T47D (cell line): ENCODE measurements at regions not wholly inside any gene's neighbourhood (a gene's known extent, or its start where the extent isn't known, plus 50 kb on each side); places are given as distances from the start of the nearest gene placed in this dataset.
A peak's percentile ranks its signal among the peaks of the same experiment; 100 is the strongest.

Source experiments
- DNase-seq, 2 experiments: peaks; one replicate each; pipeline versions ENCODE4 v3.0.0 to v3.0.0-alpha.2; 2011 to 2012; ENCODE audit warnings: low read depth in 1 of 2, low spot score in 1 of 2
- JUND ChIP-seq: IDR thresholded peaks from 2 replicates; pipeline ENCODE4 v1.6.1; 2012; ENCODE audit warnings: low read depth
- in situ Hi-C: cut with HindIII; loops from 2 replicates; pipeline ENCODE4 v1.10.0; 2016; ENCODE audit warnings: low sequenced_read_pairs, low pct_unique_long_range_greater_than_20kb

DNA sequence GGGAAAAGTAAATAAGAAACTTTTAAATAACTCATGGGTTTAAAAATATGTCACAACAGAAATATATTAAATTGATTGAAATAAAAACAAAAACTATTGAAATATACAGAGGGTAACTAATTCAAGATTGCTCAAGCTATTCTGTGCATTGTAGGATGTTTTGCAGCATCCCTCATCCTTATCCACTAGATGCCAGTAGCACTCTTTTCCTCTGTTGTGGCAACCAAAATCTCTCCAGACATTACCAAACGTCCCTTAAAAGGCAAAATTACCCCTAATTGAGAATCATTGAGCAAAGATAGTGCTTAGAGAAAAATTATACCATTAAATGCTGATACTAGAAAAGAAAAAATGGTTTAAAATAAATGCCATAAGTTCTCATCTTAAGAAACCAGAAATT lies 682.6 kb downstream of the RWDD3 start:
- TF ChIP-seq JUND, result no peak
- peak in 1 of 2 experiments; percentile 10 for DNase-seq
- in situ Hi-C loops, result no loop called here

DNA sequence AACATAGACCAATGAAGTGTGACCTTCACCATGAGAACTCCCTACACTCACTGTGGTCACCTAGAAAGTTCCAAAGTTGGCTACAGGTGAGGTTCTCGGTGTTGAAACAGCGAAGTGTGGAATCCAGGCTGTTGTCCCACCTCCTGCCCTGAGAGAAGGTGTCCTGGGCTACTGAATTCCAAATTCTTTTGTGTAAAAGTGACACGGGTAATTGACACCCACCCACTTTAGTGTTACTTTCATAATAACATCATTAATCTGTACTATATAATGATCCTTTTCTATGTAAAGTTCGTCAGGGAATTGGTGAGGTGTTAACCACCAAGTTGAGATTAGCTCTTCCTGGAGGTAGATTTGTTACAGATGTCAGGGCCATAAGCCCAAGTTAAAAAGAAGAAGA lies 690.7 kb downstream of the RWDD3 start:
- in situ Hi-C loops, result no loop called here
- no peak for TF ChIP-seq JUND

DNA sequence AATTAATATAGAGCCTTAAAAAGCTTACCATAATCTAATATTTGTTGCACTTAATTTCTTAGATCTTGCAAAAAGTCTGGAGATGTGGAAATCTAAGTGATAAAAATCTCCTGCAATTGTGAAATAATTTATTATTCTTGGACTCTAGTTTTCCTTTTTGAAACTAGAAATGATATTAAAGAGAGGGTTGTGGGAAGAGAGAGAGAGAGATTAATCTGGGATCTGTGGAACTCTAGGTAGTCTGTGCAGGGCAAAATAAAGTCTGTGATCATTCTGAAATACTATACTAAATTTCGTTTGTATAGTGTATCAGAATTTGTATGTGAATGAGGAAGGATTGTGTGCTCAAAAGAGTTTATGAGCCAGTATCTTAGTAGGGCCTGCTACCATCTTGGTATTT lies 692.3 kb downstream of the RWDD3 start:
- TF ChIP-seq JUND, result no peak
- in situ Hi-C loops, result no loop called here

More for the DNA sequence above, 690.7 kb downstream of the RWDD3 start:
- DNase-seq, result no peak

DNA sequence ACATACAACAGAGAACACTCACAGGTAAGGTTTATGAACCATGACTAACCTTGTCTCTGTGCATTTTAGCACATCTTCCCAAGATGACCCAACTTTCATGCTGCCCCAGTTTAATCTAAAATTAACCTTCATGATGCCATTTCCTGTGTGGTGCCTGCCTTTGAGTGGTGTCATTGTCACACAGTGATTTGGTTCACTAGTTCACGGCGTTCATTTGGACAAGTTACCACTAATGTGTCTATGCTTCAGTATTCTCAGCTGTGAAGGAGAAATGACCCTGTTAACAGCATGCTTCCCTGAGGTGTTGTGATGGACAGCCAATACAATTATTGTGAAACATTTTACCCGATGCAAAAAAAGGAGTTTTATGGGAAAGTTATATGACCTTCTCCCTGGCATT lies 693.1 kb downstream of the RWDD3 start:
- no peak for TF ChIP-seq JUND
- DNase-seq, result no peak
- in situ Hi-C loops, result no loop called here

More for the DNA sequence above, 692.3 kb downstream of the RWDD3 start:
- no peak for DNase-seq

DNA sequence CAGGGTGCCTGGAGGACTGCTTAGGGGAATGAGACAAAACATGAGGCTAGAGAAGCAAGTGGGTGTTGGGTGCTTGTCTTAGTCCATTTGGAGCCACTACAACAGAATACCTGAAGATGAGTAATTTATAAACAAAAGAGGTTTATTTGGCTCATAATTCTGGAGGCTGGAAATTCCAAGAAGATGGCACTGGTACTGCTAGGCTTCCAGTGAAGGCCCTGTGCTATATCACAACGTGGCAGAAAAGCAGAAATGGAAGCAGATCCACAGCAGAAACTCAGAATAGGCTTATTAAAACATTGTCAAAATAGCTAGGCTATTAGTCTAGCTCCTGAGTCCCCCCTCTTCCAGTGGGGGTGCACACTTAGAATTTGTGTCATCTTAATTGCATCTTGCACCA lies 701.7 kb downstream of the RWDD3 start:
- DNase-seq, result no peak
- in situ Hi-C loops, result no loop called here
- no peak for TF ChIP-seq JUND

DNA sequence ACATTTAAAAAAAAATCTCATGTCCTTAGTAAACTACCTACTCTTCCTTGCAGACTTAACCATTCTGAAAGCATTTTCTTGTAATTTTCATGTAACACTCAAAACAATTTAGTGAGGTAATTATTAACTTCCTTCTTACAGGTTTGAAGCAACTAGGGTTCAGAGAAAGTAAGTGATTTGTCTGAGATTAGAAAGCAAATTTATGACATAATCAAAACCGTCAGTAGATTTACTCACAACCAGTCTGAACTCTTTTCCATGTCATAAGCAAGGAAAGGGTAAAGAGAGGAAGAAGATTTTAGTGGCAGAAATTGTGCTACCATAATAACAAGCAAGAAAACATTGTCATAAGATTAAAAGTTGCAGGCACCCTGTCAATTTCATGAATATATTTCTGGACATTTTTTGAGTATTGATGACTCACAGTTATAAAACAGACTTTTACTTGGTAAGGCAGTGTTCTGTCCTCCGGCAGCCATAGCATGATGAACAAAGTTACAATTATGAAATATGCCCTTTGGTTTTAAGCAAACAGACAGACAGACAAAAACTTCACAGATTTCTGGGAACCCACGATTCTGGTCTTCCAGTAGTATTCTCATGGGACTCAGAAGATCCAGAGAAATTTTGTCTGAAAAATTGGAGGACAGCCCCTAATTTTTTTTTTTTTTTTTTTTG lies 707.2 kb downstream of the RWDD3 start:
- DNase-seq, result no peak
- in situ Hi-C loops, result no loop called here
- TF ChIP-seq JUND, result no peak

DNA sequence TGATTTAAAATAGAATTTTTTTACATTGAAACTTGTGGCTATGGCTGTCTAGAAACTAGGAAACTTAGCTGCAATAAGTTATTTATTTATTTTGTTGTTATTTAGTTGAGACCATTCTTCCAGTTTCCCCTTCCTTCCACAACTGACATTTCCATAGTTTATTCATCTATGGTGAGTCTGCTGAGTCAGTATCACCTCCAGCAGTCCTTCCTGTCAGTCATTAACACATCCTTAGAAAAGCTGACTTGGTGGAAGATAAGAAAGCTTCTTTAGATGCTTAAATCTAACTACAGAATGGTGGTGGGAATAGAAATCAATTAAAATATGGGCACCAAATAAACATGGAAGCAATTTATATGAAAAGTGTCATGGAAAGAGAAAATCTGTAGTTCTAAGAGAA lies 714.0 kb downstream of the RWDD3 start:
- no peak for TF ChIP-seq JUND
- in situ Hi-C loops, result no loop called here
- DNase-seq, result no peak

DNA sequence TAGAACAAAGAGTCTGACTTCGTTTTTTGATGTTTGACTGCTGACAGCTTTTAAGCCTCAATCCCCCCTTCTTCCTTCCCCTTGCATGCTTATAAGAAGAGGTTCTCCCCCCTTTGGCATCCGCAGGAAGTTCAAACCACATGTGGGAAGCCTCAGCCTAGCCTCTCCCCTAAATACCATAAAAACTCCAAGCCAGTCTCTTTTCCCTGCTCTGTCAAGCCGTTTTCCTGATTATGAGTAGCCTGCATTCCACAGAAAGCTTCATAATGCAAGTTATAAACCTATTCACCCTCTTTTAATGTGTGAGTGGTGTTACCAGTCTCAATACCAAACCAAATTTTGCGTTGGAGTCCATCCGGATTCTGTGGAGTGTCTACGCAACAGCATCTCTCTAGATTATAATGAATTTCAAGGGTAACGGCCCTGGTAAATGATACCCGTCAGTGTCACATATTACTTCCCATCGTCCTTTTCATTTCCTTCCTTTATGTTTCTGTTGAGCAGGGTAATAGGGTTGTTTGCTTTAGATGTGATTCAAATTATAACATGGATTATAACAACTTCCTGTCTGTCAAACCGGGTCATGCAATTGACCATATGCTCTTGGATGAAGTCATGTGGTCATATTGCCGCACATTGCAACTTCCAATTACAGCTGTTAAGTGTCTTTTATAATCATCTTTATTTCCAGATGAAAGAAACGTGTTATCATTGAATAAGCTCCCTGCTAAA lies 717.5 kb downstream of the RWDD3 start:
- TF ChIP-seq JUND, result no peak
- in situ Hi-C loops, result no loop called here
- DNase-seq, result no peak

DNA sequence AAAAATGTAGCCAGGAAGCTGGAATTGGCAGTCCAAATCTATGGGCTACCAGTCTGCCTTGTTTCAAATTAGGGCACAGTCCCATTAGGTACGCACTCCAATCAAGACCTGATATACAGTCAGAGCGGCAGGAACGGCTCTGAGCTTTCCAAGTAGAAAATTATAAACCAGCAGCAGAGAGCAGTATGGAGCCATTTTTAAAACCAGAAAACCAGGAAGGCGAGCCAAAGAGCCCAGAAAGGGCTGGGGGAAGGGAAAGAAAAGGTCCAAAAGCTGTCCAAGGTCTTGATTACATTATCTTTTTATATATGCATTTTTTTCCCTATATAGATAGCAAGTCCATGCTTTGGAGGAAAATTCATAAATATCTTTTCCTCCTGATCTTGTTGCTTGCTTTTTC lies 719.0 kb downstream of the RWDD3 start:
- no peak for TF ChIP-seq JUND
- peak in 1 of 2 experiments; percentile 48 for DNase-seq

DNA sequence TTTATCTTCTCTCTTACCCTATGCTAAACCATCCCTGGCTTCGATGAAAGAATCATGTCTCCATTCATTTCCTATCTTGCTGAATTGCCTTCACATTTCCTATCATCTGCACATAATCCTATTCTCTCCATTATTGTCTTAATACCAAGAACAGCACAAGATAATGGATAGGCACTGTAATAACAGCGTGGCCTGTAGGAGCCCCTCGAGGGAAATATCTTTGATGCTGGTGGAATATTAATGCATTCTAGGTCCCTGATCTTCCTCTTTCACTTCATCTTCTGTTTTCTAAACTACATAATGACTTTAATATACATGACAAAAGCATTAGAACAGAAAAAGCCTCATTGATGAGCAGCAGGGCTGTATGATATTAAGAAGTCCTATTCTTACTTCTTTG lies 720.6 kb downstream of the RWDD3 start:
- no peak for TF ChIP-seq JUND
- no peak for DNase-seq
- in situ Hi-C loops, result no loop called here

More for the DNA sequence above, 719.0 kb downstream of the RWDD3 start:
- in situ Hi-C loops, result no loop called here

DNA sequence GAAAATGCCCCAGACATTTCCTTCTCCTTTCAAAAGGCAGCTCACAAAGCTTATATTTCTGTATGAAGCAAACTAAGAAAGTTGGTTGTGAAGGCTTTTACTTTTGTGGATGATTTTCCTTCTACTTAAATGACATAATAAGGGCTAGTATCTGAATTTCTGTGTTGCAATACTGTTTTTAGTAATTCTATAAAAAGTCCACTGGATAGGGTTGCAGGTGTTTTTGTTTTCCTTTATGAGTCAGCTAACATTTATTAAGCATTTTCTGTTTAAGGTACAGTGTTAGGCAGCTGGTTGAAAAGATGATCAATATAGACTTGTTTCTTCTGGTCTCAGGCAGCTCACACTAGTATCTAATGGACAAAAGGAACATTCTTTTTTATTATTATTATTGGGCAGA lies 722.2 kb downstream of the RWDD3 start:
- in situ Hi-C loops, result no loop called here
- no peak for TF ChIP-seq JUND
- no peak for DNase-seq

DNA sequence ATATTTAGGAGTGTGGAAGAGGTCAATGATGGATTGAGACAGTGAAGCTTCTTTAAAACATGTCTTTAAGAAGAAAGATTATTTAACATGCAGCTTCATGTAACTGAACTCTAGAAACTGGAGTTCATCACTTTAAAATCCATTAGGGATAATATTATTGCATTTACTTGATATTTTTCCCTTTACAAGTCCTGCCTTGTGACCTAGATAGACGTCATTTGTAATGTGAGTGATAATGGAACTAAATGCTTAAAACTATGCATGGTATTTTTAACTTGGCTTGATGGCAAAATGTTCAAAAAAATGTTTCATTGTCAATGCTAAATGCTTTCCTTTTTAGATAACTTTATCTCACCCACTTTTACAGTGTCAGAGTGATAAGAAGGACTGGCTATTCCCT lies 723.7 kb downstream of the RWDD3 start:
- no peak for DNase-seq
- in situ Hi-C loops, result no loop called here
- TF ChIP-seq JUND, result no peak

DNA sequence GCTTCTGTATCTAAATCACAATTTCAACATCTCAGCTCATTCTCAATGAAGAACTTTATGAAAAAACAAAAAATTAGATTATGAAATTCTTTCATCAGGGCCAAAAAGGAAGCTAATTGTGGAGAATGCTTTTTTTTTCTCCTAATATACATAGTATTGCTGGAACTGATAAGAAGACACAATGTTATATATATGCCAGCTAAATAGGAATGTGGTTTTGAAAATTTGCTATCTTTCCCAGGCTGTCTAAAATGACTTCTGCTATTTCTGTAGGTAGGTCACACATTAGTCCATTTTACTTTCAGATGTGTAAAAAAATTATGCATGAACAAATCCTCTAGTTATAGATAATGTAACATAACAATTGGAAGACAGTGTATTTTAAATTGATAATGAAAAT lies 732.9 kb downstream of the RWDD3 start:
- DNase-seq, result no peak
- in situ Hi-C loops, result no loop called here
- TF ChIP-seq JUND, result no peak
